Lower lobe of right lung (tissue), 2 donors: ENCODE measurements at regions not wholly inside any gene's neighbourhood (a gene's known extent, or its start where the extent isn't known, plus 50 kb on each side); places are given as distances from the start of the nearest gene placed in this dataset.

Experiments
- ATAC-seq, 2 donors: fragments of 200-7000 bp; cut with Tn5 transposase; one replicate each; pipeline ENCODE4 v1.9.1; 2020 to 2022; ENCODE audit warnings: mild to moderate bottlenecking in 2 of 2, moderate library complexity in 2 of 2
- DNase-seq: peaks from one replicate; pipeline ENCODE4 v3.0.0-alpha.2; 2020
- H3K27ac ChIP-seq: fragments of 200-600 bp; one replicate; pipeline ENCODE4 v1.8.0; 2022
- H3K27me3 ChIP-seq: fragments of 200-600 bp; one replicate; pipeline ENCODE4 v1.8.0; 2022; ENCODE audit warnings: low read depth
- H3K36me3 ChIP-seq: fragments of 200-600 bp; one replicate; pipeline ENCODE4 v1.8.0; 2022; ENCODE audit warnings: mild to moderate bottlenecking
- H3K4me1 ChIP-seq: fragments of 200-600 bp; one replicate; pipeline ENCODE4 v1.8.0; 2022
- H3K4me3 ChIP-seq: fragments of 200-600 bp; one replicate; pipeline ENCODE4 v1.8.0; 2022; ENCODE audit warnings: mild to moderate bottlenecking
- H3K9me3 ChIP-seq: fragments of 200-600 bp; one replicate; pipeline ENCODE4 v1.8.0; 2022
- intact Hi-C: fragments of 100-400 bp; cut with DNase I; formaldehyde crosslinking; loops from one replicate; pipeline ENCODE4 v1.11.0; 2022
- TF ChIP-seq, protein P1 (sequence below): fragments of 200-600 bp; IDR thresholded peaks from one replicate; pipeline ENCODE4 v1.8.0; 2022; ENCODE audit warnings: antibody characterized with exemption, mild to moderate bottlenecking
- donor health status: DM: no; HTN: yes; CAD: no; lungs with severe emphysema.

DNA sequence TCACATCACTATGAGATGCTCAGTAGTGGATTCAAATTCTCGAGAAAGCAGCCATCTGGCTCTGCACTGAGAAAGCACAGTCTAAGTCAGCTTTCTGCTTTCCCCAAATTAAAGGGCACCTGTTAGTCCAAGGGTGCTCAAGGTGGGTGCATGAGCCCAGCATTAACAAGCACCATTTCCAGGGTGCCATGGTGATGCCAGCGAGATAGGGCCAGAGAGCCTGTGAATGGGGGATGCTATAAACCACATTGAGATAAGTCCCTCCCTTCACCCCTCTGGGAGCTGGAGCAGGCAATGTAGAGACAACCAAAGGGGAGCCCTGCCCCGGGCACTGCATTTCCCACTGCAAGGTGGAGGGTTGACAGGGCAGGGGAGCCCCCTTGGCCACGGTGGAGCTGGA, 568.2 kb downstream of the AJAP1 start:
- no peaks in the 10 kb centered on the region for H3K4me1 ChIP-seq
- peaks cover 14% of the 10 kb centered on the region for H3K27me3 ChIP-seq
- H3K36me3 ChIP-seq = no peaks in the 10 kb centered on the region
- H3K4me3 ChIP-seq = no peak overlapping the region
- intact Hi-C loops = no loop called here
- ATAC-seq (no peak), DNase-seq (no peak)
- TF ChIP-seq, protein P1, sequence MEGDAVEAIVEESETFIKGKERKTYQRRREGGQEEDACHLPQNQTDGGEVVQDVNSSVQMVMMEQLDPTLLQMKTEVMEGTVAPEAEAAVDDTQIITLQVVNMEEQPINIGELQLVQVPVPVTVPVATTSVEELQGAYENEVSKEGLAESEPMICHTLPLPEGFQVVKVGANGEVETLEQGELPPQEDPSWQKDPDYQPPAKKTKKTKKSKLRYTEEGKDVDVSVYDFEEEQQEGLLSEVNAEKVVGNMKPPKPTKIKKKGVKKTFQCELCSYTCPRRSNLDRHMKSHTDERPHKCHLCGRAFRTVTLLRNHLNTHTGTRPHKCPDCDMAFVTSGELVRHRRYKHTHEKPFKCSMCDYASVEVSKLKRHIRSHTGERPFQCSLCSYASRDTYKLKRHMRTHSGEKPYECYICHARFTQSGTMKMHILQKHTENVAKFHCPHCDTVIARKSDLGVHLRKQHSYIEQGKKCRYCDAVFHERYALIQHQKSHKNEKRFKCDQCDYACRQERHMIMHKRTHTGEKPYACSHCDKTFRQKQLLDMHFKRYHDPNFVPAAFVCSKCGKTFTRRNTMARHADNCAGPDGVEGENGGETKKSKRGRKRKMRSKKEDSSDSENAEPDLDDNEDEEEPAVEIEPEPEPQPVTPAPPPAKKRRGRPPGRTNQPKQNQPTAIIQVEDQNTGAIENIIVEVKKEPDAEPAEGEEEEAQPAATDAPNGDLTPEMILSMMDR = no peak
- H3K27ac ChIP-seq = no peak overlapping the region
- H3K9me3 ChIP-seq = no peaks in the 10 kb centered on the region

DNA sequence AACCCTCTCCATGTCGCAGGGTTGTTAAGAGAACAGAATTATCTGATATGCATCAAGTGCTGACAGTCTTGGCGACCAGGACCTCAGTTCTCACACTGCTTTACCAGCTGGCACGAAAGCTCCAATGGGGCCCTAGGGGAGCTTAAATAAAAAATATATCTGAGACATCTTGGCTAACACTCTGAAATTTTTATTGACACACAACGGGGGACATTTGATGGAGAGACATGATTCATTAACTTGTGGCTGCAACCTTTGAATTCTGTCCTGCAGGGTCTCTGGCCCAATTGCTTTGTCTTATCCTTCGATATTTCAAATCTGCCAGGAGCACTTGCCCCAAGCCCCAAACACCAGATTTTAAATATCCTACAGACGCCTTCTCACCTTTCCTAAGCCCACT, 567.0 kb downstream of the AJAP1 start:
- H3K27ac ChIP-seq = no peak overlapping the region
- intact Hi-C loops = no loop called here
- no peaks in the 10 kb centered on the region for H3K36me3 ChIP-seq

DNA sequence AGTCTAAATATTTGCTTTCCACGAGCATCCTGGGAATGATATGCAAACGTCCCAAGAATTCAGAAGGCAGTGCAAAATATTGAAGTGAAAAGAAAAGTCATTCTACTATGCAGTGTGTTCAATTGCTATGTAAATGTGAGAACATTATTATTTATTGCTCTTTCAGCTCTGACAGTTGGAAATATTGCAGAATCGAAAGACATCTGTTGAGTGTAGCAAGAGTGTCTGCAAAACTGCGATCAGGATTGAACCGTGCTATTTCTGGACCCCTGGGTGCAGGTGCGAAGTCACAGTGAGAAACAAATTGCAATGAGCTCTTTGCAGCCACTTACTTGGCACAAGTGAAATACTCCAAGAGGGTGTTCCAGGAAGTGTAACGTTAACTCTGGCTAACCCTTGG, 566.4 kb downstream of the AJAP1 start:
- no peak overlapping the region for H3K4me3 ChIP-seq
- intact Hi-C loops = no loop called here
- H3K36me3 ChIP-seq = no peaks in the 10 kb centered on the region
- no peaks in the 10 kb centered on the region for H3K9me3 ChIP-seq
- H3K4me1 ChIP-seq = no peaks in the 10 kb centered on the region
- ATAC-seq = no peak
- TF ChIP-seq, protein P1 = no peak
- no peaks in the 10 kb centered on the region for H3K27me3 ChIP-seq
- no peak for DNase-seq
- no peak overlapping the region for H3K27ac ChIP-seq

More for the DNA sequence above, 567.0 kb downstream of the AJAP1 start:
- peaks cover 5% of the 10 kb centered on the region for H3K27me3 ChIP-seq
- TF ChIP-seq, protein P1 = no peak
- ATAC-seq (no peak), DNase-seq (no peak)
- H3K4me3 ChIP-seq = no peak overlapping the region
- H3K4me1 ChIP-seq = no peaks in the 10 kb centered on the region
- no peaks in the 10 kb centered on the region for H3K9me3 ChIP-seq

DNA sequence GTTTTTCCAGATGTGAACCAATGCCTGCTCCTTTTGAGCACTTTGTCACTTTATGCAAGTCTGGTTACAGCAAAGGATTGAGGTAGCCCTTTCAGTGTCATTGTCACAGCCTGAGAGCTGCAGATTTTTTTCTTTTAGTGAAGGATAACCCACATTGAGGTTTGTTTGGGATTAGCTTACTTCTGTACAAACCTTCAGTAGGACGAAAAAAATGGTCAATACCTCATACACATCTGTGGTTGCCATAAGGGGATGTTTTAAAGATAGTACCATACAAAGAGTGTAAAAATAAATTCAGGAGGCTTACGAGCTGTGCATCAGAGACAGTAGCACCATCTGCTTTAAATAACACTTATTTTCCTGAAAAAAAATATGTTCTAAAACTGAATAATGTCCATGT, 566.0 kb downstream of the AJAP1 start:
- H3K4me1 ChIP-seq = no peaks in the 10 kb centered on the region
- TF ChIP-seq, protein P1 = no peak
- H3K36me3 ChIP-seq = no peaks in the 10 kb centered on the region
- no peaks in the 10 kb centered on the region for H3K9me3 ChIP-seq
- intact Hi-C loops = no loop called here
- H3K27me3 ChIP-seq = no peaks in the 10 kb centered on the region
- no peak overlapping the region for H3K27ac ChIP-seq
- ATAC-seq (no peak), DNase-seq (no peak)
- H3K4me3 ChIP-seq = no peak overlapping the region

DNA sequence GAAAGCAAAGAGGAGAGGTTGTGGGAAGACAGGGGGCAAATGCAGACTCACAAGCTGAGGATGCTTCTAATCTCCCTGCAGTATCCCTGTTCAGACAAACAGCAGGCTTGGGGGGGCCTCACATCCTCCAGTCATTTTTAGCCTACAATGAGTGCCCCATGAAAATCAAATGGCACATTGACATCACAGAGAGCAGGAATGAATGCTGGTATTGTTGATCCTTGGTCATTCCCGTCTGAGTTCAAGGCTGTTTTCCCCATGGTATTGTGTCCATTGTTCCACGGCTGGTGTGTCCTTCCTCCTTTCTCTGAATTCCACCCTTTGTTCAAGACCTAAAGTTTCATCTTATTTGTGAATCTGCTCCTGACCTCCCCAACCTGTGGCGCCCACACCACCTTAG, 545.6 kb downstream of the AJAP1 start:
- Histone ChIP-seq H3K4me3 (no peak overlapping the region), H3K27me3 (peaks cover 4% of the 10 kb centered on the region), H3K36me3 (no peaks in the 10 kb centered on the region), H3K9me3 (no peaks in the 10 kb centered on the region), H3K27ac (no peak overlapping the region), H3K4me1 (no peaks in the 10 kb centered on the region)
- TF ChIP-seq, protein P1 = no peak
- intact Hi-C loops = no loop called here
- DNase-seq = no peak
- ATAC-seq = no peak

DNA sequence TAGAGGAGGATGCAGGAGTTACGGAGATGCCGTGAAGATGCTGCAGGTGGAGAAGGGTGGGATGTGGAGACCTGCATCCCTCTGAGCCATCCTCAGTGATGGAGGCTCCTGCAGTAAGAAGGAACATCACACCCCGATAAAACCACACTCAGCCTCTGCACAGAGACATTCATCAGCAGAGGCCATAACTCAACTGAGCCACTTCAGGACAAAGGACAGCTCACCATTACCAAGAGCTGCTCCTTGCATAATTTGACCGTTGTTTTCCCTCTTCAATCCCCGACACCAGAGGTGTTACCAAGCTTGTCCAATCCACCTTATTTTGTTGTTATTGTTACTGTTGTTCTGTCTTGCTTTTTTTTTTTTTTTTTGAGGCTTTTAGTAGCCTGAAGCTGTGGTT, 543.9 kb downstream of the AJAP1 start:
- no peak overlapping the region for H3K4me3 ChIP-seq
- H3K4me1 ChIP-seq = no peaks in the 10 kb centered on the region
- ATAC-seq (no peak), DNase-seq (no peak)
- H3K27ac ChIP-seq = no peak overlapping the region
- intact Hi-C loops = no loop called here
- peaks cover 4% of the 10 kb centered on the region for H3K27me3 ChIP-seq
- H3K36me3 ChIP-seq = no peaks in the 10 kb centered on the region
- no peaks in the 10 kb centered on the region for H3K9me3 ChIP-seq
- TF ChIP-seq, protein P1 = no peak
